HL-60 (cell line): ENCODE measurements at regions not wholly inside any gene's neighbourhood (a gene's known extent, or its start where the extent isn't known, plus 50 kb on each side); places are given as distances from the start of the nearest gene placed in this dataset.

ENCODE experiments used
- DNase-seq, 2 experiments: peaks; one replicate each; pipeline ENCODE4 v3.0.0-alpha.2; 2010 to 2020; ENCODE audit warnings: low read depth in 1 of 2, low spot score in 1 of 2
- H3K27ac ChIP-seq: fragments of 250-450 bp; sonication (Bioruptor Pico); replicated peaks from 2 replicates; pipeline ENCODE4 v1.5.1; 2020; ENCODE audit warnings: mild to moderate bottlenecking, moderate library complexity
- H3K27me3 ChIP-seq: fragments of 250-450 bp; sonication (Bioruptor Pico); 2 replicates; pipeline ENCODE4 v1.5.1; 2021; ENCODE audit warnings: mild to moderate bottlenecking, moderate library complexity; ENCODE audit not compliant: insufficient read depth, poor library complexity, severe bottlenecking
- H3K4me3 ChIP-seq: replicated peaks from 2 replicates; pipeline ENCODE4 v1.5.1; 2011; ENCODE audit warnings: mild to moderate bottlenecking, control low read depth, low read length; ENCODE audit not compliant: insufficient read depth
- GABPA ChIP-seq: IDR thresholded peaks from 2 replicates; pipeline ENCODE4 v1.6.1; 2012; ENCODE audit warnings: low read depth
- POLR2AphosphoS5 ChIP-seq: IDR thresholded peaks from 2 replicates; pipeline ENCODE4 v1.6.1; 2012; ENCODE audit warnings: low read depth
- REST ChIP-seq: IDR thresholded peaks from 2 replicates; pipeline ENCODE4 v1.6.1; 2012; ENCODE audit warnings: low read depth; ENCODE audit not compliant: insufficient replicate concordance
- SPI1 ChIP-seq: IDR thresholded peaks from 2 replicates; pipeline ENCODE4 v1.6.1; 2012; ENCODE audit warnings: low read depth, mild to moderate bottlenecking, borderline replicate concordance
- TF ChIP-seq, protein P1 (sequence below): IDR thresholded peaks from one replicate; pipeline ENCODE4 v1.5.1; 2011; ENCODE audit warnings: low read length, control low read depth, inconsistent platforms; ENCODE audit not compliant: insufficient read depth

DNA sequence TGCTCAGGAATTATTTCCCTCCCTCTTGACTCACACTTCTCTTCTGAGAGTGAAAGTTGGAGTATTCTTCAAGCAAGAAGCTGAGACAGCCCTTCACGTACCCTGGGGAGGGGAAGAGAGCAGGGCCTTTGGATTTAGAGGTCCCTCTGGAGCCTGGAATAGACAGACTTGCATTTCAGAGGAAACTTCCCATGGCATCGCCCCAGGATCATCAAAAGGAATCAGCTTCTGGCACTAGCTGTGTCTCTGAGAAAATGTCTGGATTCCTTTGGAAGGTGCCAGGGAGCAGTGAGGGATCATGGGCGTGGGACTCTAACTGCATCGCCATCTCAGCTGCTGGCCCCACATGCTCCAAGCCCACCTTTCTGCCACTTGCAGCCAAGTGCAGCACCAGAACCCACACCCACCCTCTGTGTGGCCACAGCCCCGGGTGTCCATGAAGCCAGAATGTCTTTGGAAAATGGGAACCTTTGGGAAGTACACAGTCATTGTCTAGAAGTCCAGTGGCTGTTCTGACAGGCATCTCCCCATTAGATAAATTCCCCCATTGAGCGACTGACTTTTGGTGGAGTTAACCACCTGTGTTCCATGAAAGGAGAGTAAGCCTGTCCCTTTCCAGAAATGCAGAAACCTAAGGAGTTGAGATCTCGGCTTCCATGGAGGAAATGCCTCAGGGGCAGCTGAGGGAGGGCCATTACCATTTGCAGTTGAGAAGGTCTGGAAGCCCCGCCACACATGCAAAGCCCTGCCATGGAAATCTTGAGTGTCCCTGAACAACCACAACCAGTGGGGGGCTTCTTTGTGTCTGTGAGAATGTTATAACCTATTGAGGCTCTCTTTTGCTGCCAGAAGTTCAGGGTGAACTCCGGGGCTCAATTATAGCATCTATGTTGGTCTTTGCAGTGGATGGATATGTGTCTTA, 57.8 kb upstream of the GDF10 start:
- no peak overlapping the region for H3K27ac ChIP-seq
- no peak overlapping the region for H3K4me3 ChIP-seq
- no peaks in the 10 kb centered on the region for H3K27me3 ChIP-seq
- no peak for TF ChIP-seq REST
- TF ChIP-seq SPI1 = no peak
- TF ChIP-seq, protein P1, sequence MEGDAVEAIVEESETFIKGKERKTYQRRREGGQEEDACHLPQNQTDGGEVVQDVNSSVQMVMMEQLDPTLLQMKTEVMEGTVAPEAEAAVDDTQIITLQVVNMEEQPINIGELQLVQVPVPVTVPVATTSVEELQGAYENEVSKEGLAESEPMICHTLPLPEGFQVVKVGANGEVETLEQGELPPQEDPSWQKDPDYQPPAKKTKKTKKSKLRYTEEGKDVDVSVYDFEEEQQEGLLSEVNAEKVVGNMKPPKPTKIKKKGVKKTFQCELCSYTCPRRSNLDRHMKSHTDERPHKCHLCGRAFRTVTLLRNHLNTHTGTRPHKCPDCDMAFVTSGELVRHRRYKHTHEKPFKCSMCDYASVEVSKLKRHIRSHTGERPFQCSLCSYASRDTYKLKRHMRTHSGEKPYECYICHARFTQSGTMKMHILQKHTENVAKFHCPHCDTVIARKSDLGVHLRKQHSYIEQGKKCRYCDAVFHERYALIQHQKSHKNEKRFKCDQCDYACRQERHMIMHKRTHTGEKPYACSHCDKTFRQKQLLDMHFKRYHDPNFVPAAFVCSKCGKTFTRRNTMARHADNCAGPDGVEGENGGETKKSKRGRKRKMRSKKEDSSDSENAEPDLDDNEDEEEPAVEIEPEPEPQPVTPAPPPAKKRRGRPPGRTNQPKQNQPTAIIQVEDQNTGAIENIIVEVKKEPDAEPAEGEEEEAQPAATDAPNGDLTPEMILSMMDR = no peak
- no peak for TF ChIP-seq POLR2AphosphoS5
- TF ChIP-seq GABPA = no peak
- no peak for DNase-seq

- Histone ChIP-seq H3K27ac (peak overlapping the region; percentile 61), H3K27me3 (no peaks in the 10 kb centered on the region), H3K4me3 (no peak overlapping the region)
- TF ChIP-seq REST = no peak
- TF ChIP-seq GABPA = no peak
- TF ChIP-seq POLR2AphosphoS5 = no peak
- TF ChIP-seq, protein P1 = no peak
- TF ChIP-seq SPI1 = no peak
- DNase-seq = no peak
Observed at GRCh38 chr10:47243356-47243755, 56.6 kb upstream of the GDF10 start.

- DNase-seq = peak; percentile 58 to 82
- H3K27me3 ChIP-seq = no peaks in the 10 kb centered on the region
- TF ChIP-seq, protein P1 = no peak
- TF ChIP-seq POLR2AphosphoS5 (no peak), REST (no peak), GABPA (no peak), SPI1 (no peak)
- H3K27ac ChIP-seq = peak overlapping the region; percentile 61
- no peak overlapping the region for H3K4me3 ChIP-seq
Observed at GRCh38 chr10:47243791-47244190, 56.2 kb upstream of the GDF10 start.
